ENCODE measurements at regions not wholly inside any gene's neighbourhood (a gene's known extent, or its start where the extent isn't known, plus 50 kb on each side); places are given as distances from the start of the nearest gene placed in this dataset.

- no peaks in the 10 kb centered on the region for H3K27me3 ChIP-seq (ENCODE audit: insufficient read depth, low read length)
- no peaks in the 10 kb centered on the region for H3K79me2 ChIP-seq (ENCODE audit: insufficient read depth, low read length)
- no peak overlapping the region for H3K9ac ChIP-seq (ENCODE audit: low read length)
- FAIRE-seq (no peak), DNase-seq (ENCODE audit: low read depth) (no peak)
- H3K4me1 Mint-ChIP-seq (ENCODE audit: low read depth, unreplicated experiment), result no peaks in the 10 kb centered on the region
- peaks cover 3% of the 10 kb centered on the region for H3K9me3 ChIP-seq (ENCODE audit: insufficient read depth, low read depth, low read length)
- no peaks in the 10 kb centered on the region for H3K36me3 ChIP-seq (ENCODE audit: insufficient read depth, low read length)
- TF ChIP-seq EZH2 (IDR thresholded peaks at IDR 0.05; ENCODE audit: insufficient read depth, low read length) (no peak), CTCF (IDR thresholded peaks at IDR 0.05; ENCODE audit: insufficient read depth, low read depth, low read length) (no peak)
- H3K4me3 Mint-ChIP-seq (ENCODE audit: unreplicated experiment), result no peak overlapping the region
- H3K4me1 ChIP-seq (ENCODE audit: insufficient read depth, low read length), result no peaks in the 10 kb centered on the region
- H3K27me3 Mint-ChIP-seq (ENCODE audit: low read depth, unreplicated experiment), result no peaks in the 10 kb centered on the region
- H3K27ac ChIP-seq (ENCODE audit: low read depth, low read length), result no peak overlapping the region
- H3K4me2 ChIP-seq (ENCODE audit: low read length), result no peak overlapping the region
- H3K27ac Mint-ChIP-seq (ENCODE audit: unreplicated experiment), result no peak overlapping the region
- H3K36me3 Mint-ChIP-seq (ENCODE audit: low read depth, unreplicated experiment), result no peaks in the 10 kb centered on the region
- H4K20me1 ChIP-seq (ENCODE audit: insufficient read depth, low read length), result no peaks in the 10 kb centered on the region
- no peak overlapping the region for H3K4me3 ChIP-seq (ENCODE audit: insufficient read depth, low read depth, low read length)
- no peak overlapping the region for H2AFZ ChIP-seq (ENCODE audit: low read depth, low read length)
- H3K9me3 Mint-ChIP-seq (ENCODE audit: unreplicated experiment), result no peaks in the 10 kb centered on the region
Observed at GRCh38 chr16:76157629-76158028, 119.6 kb upstream of the CNTNAP4 start.

GRCh38 chr16:76162046-76162445, 115.2 kb upstream of the CNTNAP4 start:
- Mint-ChIP-seq H3K9me3 (ENCODE audit: unreplicated experiment) (no peaks in the 10 kb centered on the region), H3K27ac (ENCODE audit: unreplicated experiment) (no peak overlapping the region), H3K4me1 (ENCODE audit: low read depth, unreplicated experiment) (no peaks in the 10 kb centered on the region), H3K27me3 (ENCODE audit: low read depth, unreplicated experiment) (no peaks in the 10 kb centered on the region), H3K4me3 (ENCODE audit: unreplicated experiment) (no peak overlapping the region), H3K36me3 (ENCODE audit: low read depth, unreplicated experiment) (no peaks in the 10 kb centered on the region)
- Histone ChIP-seq H3K79me2 (ENCODE audit: insufficient read depth, low read length) (no peaks in the 10 kb centered on the region), H3K4me2 (ENCODE audit: low read length) (no peak overlapping the region), H3K36me3 (ENCODE audit: insufficient read depth, low read length) (no peaks in the 10 kb centered on the region), H4K20me1 (ENCODE audit: insufficient read depth, low read length) (no peaks in the 10 kb centered on the region), H3K27me3 (ENCODE audit: insufficient read depth, low read length) (no peaks in the 10 kb centered on the region), H3K9ac (ENCODE audit: low read length) (no peak overlapping the region), H3K27ac (ENCODE audit: low read depth, low read length) (no peak overlapping the region), H2AFZ (ENCODE audit: low read depth, low read length) (no peak overlapping the region), H3K4me1 (ENCODE audit: insufficient read depth, low read length) (no peaks in the 10 kb centered on the region), H3K9me3 (ENCODE audit: insufficient read depth, low read depth, low read length) (peaks cover 3% of the 10 kb centered on the region), H3K4me3 (ENCODE audit: insufficient read depth, low read depth, low read length) (no peak overlapping the region)
- no peak for FAIRE-seq
- DNase-seq (ENCODE audit: low read depth), result no peak
- TF ChIP-seq EZH2 (IDR thresholded peaks at IDR 0.05; ENCODE audit: insufficient read depth, low read length), result no peak
- no peak for TF ChIP-seq CTCF (IDR thresholded peaks at IDR 0.05; ENCODE audit: insufficient read depth, low read depth, low read length)

GRCh38 chr16:76164970-76165558, 112.1 kb upstream of the CNTNAP4 start:
- FAIRE-seq (no peak), DNase-seq (ENCODE audit: low read depth) (no peak)
- Mint-ChIP-seq H3K4me3 (ENCODE audit: unreplicated experiment) (no peak overlapping the region), H3K36me3 (ENCODE audit: low read depth, unreplicated experiment) (no peaks in the 10 kb centered on the region), H3K27me3 (ENCODE audit: low read depth, unreplicated experiment) (no peaks in the 10 kb centered on the region), H3K27ac (ENCODE audit: unreplicated experiment) (no peak overlapping the region), H3K9me3 (ENCODE audit: unreplicated experiment) (no peaks in the 10 kb centered on the region), H3K4me1 (ENCODE audit: low read depth, unreplicated experiment) (no peaks in the 10 kb centered on the region)
- H4K20me1 ChIP-seq (ENCODE audit: insufficient read depth, low read length), result no peaks in the 10 kb centered on the region
- no peak overlapping the region for H3K9ac ChIP-seq (ENCODE audit: low read length)
- H3K27me3 ChIP-seq (ENCODE audit: insufficient read depth, low read length), result no peaks in the 10 kb centered on the region
- H3K4me2 ChIP-seq (ENCODE audit: low read length), result no peak overlapping the region
- no peak overlapping the region for H3K27ac ChIP-seq (ENCODE audit: low read depth, low read length)
- no peaks in the 10 kb centered on the region for H3K4me1 ChIP-seq (ENCODE audit: insufficient read depth, low read length)
- no peaks in the 10 kb centered on the region for H3K9me3 ChIP-seq (ENCODE audit: insufficient read depth, low read depth, low read length)
- no peaks in the 10 kb centered on the region for H3K79me2 ChIP-seq (ENCODE audit: insufficient read depth, low read length)
- no peak overlapping the region for H2AFZ ChIP-seq (ENCODE audit: low read depth, low read length)
- H3K36me3 ChIP-seq (ENCODE audit: insufficient read depth, low read length), result no peaks in the 10 kb centered on the region
- TF ChIP-seq EZH2 (IDR thresholded peaks at IDR 0.05; ENCODE audit: insufficient read depth, low read length) (no peak), CTCF (IDR thresholded peaks at IDR 0.05; ENCODE audit: insufficient read depth, low read depth, low read length) (no peak)
- H3K4me3 ChIP-seq (ENCODE audit: insufficient read depth, low read depth, low read length), result no peak overlapping the region

All from astrocyte (in vitro differentiated cells and primary cell).